SHP77 (cell line): ENCODE measurements at regions not wholly inside any gene's neighbourhood (a gene's known extent, or its start where the extent isn't known, plus 50 kb on each side); places are given as distances from the start of the nearest gene placed in this dataset.

ENCODE experiments used
- DNase-seq, 2 experiments: peaks; one replicate each; lab custom pipeline; 2025; lab: John Stamatoyannopoulos, UW

GRCh38 chr10:4529266-4529665, 296.7 kb upstream of the AKR1E2 start:
- no peak for DNase-seq

DNA sequence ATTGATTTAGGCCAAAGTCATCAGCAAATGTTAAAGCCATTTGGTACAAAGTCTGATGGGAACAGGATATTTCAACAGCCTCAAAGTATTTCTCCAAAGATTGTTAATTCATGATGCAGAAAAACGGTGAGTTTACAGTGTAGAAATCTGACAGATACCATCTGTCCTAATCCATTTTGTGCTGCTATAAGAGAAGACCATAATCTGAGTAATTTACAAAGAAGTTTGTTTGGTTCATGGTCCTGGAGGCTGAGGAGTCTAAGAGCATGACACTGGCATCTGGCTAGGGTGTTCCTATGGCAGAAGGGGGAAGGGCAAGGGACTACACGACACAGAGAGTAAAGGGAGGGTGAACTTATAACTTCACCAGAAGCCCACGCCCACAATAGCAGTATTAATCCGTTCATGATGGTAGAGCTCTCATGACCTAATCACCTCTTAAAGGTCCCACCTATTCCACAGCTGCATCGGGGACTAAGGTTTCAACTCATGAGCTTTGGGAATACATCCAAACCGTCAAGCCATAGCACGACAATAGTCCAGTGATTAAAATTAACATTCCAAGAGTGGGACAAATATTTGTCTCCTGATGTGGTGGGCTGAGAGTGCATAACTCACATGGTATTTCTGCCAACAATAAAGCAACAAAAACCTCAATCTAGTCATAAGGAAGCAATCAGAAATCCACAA, 298.6 kb upstream of the AKR1E2 start:
- DNase-seq = no peak

- no peak for DNase-seq
These were observed 299.7 kb upstream of the AKR1E2 start for GRCh38 chr10:4526311-4526731.

GRCh38 chr10:4525103-4525502, 300.9 kb upstream of the AKR1E2 start:
- no peak for DNase-seq

- DNase-seq = no peak
These were observed 303.6 kb upstream of the AKR1E2 start for GRCh38 chr10:4522296-4523000.

DNA sequence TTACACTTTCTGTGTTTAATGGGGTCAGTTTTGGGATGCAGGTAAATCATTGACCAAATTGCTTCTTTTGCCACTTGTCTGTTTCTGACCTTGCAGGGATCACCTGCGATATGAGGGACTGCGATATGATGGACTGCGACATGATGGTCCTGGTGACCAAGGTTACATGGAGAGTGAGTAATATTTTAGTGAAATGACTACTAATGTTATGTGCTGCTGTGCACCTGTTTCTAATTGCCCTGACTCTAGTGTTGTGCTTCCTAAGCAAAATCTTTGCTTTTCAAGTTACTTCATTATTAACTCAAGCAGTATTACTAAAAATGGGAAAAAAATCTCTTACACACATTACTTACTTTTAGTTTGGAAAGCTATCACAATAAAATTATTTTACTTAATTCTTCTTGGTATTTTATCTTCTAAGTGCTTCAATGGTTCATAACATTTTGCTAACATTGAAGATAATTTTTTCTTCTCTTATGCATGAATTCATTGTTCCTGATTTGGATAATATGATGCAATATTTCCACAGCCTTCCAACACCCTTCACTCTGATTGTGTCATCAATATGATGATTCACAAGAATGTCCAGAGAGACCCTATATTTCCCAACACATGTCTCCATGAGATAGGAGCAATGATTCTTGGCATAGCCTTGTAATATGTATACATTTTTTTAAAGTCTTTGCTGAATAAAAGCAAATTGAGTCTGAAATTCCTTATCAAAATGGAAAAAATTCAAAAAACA, 306.2 kb upstream of the AKR1E2 start:
- no peak for DNase-seq

DNA sequence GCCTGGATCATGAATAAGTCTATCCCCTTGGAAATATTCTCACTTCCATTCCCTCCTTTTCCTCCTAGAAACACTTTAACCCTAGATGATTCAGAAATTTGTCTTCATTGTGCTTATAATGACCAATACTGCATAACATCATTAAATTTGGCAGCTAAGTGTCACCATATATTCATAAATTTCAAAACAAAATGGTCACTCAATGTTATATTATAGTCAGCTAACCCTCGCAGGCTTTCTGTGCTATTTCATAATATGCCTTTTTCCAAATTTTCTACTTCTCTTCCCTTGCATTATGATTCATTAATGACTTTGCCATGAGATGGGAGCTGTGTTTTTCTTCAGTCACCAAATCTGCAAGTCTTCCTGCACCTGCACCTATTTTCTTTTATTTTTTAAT, 308.3 kb upstream of the AKR1E2 start:
- DNase-seq = no peak

GRCh38 chr10:4515721-4516120, 310.3 kb upstream of the AKR1E2 start:
- no peak for DNase-seq

GRCh38 chr10:4514445-4515108, 311.4 kb upstream of the AKR1E2 start:
- no peak for DNase-seq

- DNase-seq = peak in 1 of 2 experiments; percentile 3
These were observed 313.3 kb upstream of the AKR1E2 start for GRCh38 chr10:4512671-4513240.

DNA sequence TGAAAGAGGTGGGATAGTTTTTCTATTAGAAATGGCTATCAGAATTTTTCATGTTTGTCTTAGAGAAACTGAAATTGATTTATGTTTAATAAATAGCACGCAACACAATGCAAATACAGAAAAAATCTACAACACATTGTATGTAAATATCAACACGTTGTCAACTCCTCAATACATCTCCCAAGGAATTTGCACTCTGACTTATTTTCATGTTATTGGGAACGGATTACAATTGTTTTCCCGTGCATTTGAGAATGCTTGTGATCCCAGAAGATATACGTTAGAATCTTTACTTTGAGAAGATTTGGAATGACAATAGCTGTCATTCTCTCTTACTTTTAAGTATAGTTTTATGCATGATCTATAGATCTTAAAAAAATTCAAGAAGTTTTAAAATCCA, 313.8 kb upstream of the AKR1E2 start:
- no peak for DNase-seq

- DNase-seq = no peak
These were observed 314.5 kb upstream of the AKR1E2 start for GRCh38 chr10:4511509-4511908.

DNA sequence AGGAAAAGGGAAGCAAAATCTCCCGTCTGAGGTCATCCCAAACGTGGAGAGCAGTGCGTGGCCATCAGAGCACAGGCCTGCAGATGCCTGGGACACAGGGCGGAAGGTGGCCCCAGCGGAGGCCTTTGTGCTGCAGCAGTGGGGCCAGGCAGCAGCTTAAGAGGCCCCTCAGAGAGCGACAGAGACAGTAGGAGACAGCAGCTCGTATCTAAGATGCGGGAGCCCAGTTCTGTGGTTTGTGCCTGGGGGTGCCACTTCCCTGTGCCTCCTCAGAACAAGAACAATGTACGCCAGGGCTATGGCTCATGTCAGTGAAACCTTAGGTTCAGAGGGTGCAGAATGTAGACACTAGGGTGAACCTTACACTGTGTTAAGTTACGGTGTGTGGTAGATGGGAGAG, 316.6 kb upstream of the AKR1E2 start:
- DNase-seq = no peak

GRCh38 chr10:4506095-4506494, 319.9 kb upstream of the AKR1E2 start:
- DNase-seq = no peak

DNA sequence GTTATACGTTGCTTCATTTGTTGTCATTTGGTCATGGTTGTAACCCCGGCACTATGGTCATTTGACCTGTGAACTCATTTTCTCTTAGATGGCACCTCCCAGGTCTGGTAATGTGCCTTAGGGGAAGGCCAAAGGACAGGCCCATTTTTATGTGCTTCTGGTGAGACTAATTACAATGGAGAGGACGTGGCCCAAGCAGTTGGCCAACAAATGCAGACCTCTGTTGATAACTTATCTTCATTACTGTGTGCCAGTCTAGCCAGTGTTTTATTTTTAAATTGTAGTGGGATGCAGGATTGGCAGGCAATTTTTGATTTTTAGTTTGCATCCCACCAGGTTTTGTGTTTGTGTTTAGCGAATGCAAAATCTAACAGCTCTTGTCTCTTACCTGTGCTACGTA, 321.5 kb upstream of the AKR1E2 start:
- no peak for DNase-seq

DNA sequence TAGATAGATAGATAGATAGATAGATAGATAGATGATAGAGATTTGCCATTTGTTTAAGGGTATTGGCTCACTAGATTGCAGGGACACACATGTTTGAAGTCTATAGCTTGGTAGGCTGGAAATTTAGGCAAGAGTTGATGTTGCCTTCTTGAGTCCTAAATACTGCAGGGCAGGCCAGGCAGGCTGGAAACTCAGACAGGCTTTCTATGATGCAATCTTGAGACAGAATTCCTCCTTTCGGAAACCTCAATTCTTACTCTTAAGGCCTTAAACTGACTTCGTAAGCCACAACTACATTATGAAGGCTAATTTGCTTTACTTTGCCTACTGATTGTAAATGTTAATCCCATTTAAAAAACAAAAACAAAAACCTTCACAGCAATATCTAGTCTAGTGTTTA, 322.9 kb upstream of the AKR1E2 start:
- DNase-seq = no peak

DNA sequence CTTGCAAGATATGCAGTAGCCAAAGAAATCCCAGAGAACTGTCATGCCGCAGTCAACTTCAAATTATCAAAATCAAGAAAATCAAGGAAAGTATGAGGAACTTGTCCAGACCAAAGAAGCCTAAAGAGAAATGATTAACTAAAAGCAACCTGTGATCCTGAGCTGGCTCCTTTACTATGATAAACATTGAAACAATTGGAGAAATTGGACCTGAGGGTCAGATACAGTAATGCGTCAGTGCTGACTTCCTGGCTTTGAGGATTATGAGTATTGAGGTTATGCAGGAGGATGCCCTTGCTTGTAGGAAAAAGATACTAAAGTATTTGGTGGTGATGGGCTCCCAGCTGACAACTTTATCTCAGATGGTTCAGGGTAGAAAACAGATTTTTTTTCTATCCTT, 324.7 kb upstream of the AKR1E2 start:
- no peak for DNase-seq

- no peak for DNase-seq
These were observed 327.2 kb upstream of the AKR1E2 start for GRCh38 chr10:4498711-4499251.

- no peak for DNase-seq
These were observed 331.5 kb upstream of the AKR1E2 start for GRCh38 chr10:4494551-4494950.

- no peak for DNase-seq
These were observed 333.8 kb upstream of the AKR1E2 start for GRCh38 chr10:4492202-4492601.

- DNase-seq = no peak
These were observed 337.1 kb upstream of the AKR1E2 start for GRCh38 chr10:4488904-4489303.

DNA sequence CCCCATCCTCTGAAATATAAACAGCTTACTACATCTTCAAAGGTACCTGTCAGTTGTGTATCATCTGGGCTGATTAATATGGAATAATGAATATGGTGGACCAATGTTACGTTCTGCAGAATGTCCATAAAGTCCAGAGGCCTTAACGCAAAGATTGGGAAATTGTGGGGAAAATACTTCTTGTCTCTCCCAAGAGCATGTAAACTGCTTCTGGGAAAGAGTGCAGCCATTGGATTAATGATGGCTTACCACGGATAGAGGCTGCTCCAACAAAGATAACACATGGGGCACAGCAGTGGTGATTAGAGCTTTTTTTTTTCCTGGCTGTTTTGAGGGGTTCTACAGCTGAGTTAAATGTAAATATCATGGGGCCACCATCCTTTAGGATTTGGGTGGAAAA, 340.4 kb upstream of the AKR1E2 start:
- no peak for DNase-seq
